H9 (cell line): ENCODE measurements at regions not wholly inside any gene's neighbourhood (a gene's known extent, or its start where the extent isn't known, plus 50 kb on each side); places are given as distances from the start of the nearest gene placed in this dataset.

ENCODE experiments used
- DNase-seq: peaks from one replicate; pipeline ENCODE4 v3.0.0-alpha.2; 2017
- H2AFZ ChIP-seq: one replicate; pipeline ENCODE4 v1.6.1; 2013; ENCODE audit warnings: mild to moderate bottlenecking, low read length, control low read depth, moderate library complexity
- H2AK5ac ChIP-seq: 2 replicates; pipeline ENCODE4 v1.6.1; 2013; ENCODE audit warnings: low read length, control low read depth, mixed read lengths; ENCODE audit not compliant: insufficient read length
- H2BK120ac ChIP-seq: one replicate; pipeline ENCODE4 v1.6.1; 2013; ENCODE audit warnings: low read depth, mild to moderate bottlenecking, low read length, control low read depth, inconsistent platforms; ENCODE audit not compliant: poor library complexity, severe bottlenecking
- H2BK12ac ChIP-seq: 2 replicates; pipeline ENCODE4 v1.6.1; 2013; ENCODE audit warnings: low read length, control low read depth, mixed read lengths, low read depth; ENCODE audit not compliant: insufficient read length
- H2BK15ac ChIP-seq: 2 replicates; pipeline ENCODE4 v1.6.1; 2013; ENCODE audit warnings: low read depth, low read length, control low read depth
- H2BK20ac ChIP-seq: one replicate; pipeline ENCODE4 v1.6.1; 2013; ENCODE audit warnings: low read depth, mild to moderate bottlenecking, low read length, control low read depth, inconsistent platforms; ENCODE audit not compliant: poor library complexity, severe bottlenecking
- H2BK5ac ChIP-seq: 2 replicates; pipeline ENCODE4 v1.6.1; 2013; ENCODE audit warnings: low read length, control low read depth, mixed read lengths; ENCODE audit not compliant: insufficient read length
- H3K14ac ChIP-seq: 2 replicates; pipeline ENCODE4 v1.6.1; 2013; ENCODE audit warnings: low read length, control low read depth; ENCODE audit not compliant: insufficient read depth
- H3K18ac ChIP-seq: 2 replicates; pipeline ENCODE4 v1.6.1; 2013; ENCODE audit warnings: low read depth, mild to moderate bottlenecking, mixed read lengths, low read length, control low read depth; ENCODE audit not compliant: insufficient read length
- H3K23ac ChIP-seq: 2 replicates; pipeline ENCODE4 v1.6.1; 2013; ENCODE audit warnings: low read length, control low read depth, mixed read lengths, low read depth; ENCODE audit not compliant: insufficient read length
- H3K23me2 ChIP-seq: 2 replicates; pipeline ENCODE4 v1.6.1; 2013; ENCODE audit warnings: low read depth, mild to moderate bottlenecking, mixed read lengths, low read length, control low read depth; ENCODE audit not compliant: insufficient read length, poor library complexity, severe bottlenecking
- H3K27ac ChIP-seq: 2 replicates; pipeline ENCODE4 v1.5.1; 2013; ENCODE audit warnings: low read length, control low read depth, mixed read lengths, low read depth; ENCODE audit not compliant: insufficient read length
- H3K27me3 ChIP-seq: 2 replicates; pipeline ENCODE4 v1.6.1; 2013; ENCODE audit warnings: low read length, control low read depth, inconsistent platforms; ENCODE audit not compliant: insufficient read depth
- H3K4ac ChIP-seq: 2 replicates; pipeline ENCODE4 v1.6.1; 2013; ENCODE audit warnings: low read depth, mild to moderate bottlenecking, control low read depth, inconsistent platforms, low read length, moderate library complexity
- H3K4me1 ChIP-seq: 2 replicates; pipeline ENCODE4 v1.6.1; 2013; ENCODE audit warnings: low read length, control low read depth, inconsistent platforms; ENCODE audit not compliant: insufficient read depth
- H3K4me2 ChIP-seq: 2 replicates; pipeline ENCODE4 v1.6.1; 2013; ENCODE audit warnings: low read length, control low read depth, mixed read lengths; ENCODE audit not compliant: insufficient read length, insufficient read depth
- H3K56ac ChIP-seq: 2 replicates; pipeline ENCODE4 v1.6.1; 2013; ENCODE audit warnings: low read depth, mild to moderate bottlenecking, mixed read lengths, low read length, control low read depth; ENCODE audit not compliant: insufficient read length
- H3K79me1 ChIP-seq: 2 replicates; pipeline ENCODE4 v1.6.1; 2013; ENCODE audit warnings: low read depth, mild to moderate bottlenecking, moderate library complexity, low read length, control low read depth, inconsistent platforms; ENCODE audit not compliant: insufficient read depth, poor library complexity, severe bottlenecking
- H3K79me2 ChIP-seq: 2 replicates; pipeline ENCODE4 v1.6.1; 2013; ENCODE audit warnings: low read length, control low read depth, inconsistent platforms; ENCODE audit not compliant: insufficient read depth
- H3K9ac ChIP-seq: 2 replicates; pipeline ENCODE4 v1.6.1; 2013; ENCODE audit warnings: low read length, control low read depth, mixed read lengths; ENCODE audit not compliant: insufficient read length; ENCODE audit errors: extremely low read depth
- H3K9me3 ChIP-seq: one replicate; pipeline ENCODE4 v1.6.1; 2013; ENCODE audit warnings: low read depth, low read length, inconsistent platforms; ENCODE audit not compliant: control insufficient read depth
- H3T11ph ChIP-seq: one replicate; pipeline ENCODE4 v1.6.1; 2013; ENCODE audit warnings: mild to moderate bottlenecking, low read length, control low read depth, inconsistent platforms
- H4K20me1 ChIP-seq: one replicate; pipeline ENCODE4 v1.6.1; 2013; ENCODE audit not compliant: control insufficient read depth, insufficient read length, insufficient read depth
- H4K5ac ChIP-seq: 2 replicates; pipeline ENCODE4 v1.6.1; 2013; ENCODE audit warnings: low read depth, mild to moderate bottlenecking, mixed read lengths, low read length, control low read depth; ENCODE audit not compliant: insufficient read length
- H4K8ac ChIP-seq: replicated peaks from 2 replicates; pipeline ENCODE4 v1.6.1; 2013; ENCODE audit warnings: low read length, control low read depth, mixed read lengths, low read depth; ENCODE audit not compliant: insufficient read length
- H4K91ac ChIP-seq: 2 replicates; pipeline ENCODE4 v1.6.1; 2013; ENCODE audit warnings: low read depth, mild to moderate bottlenecking, moderate library complexity, mixed read lengths, low read length, control low read depth; ENCODE audit not compliant: insufficient read length
- H3K27ac Mint-ChIP-seq, 3 experiments: 2 replicates in 2 of 3; 3 replicates in 1 of 3; pipeline ENCODE4 v1.8.0; 2020 to 2021; ENCODE audit warnings: mixed read lengths in 3 of 3, mild to moderate bottlenecking in 1 of 3, moderate library complexity in 1 of 3
- H3K27me3 Mint-ChIP-seq: 2 replicates; pipeline ENCODE4 v1.8.0; 2021; ENCODE audit warnings: low read depth, mild to moderate bottlenecking, moderate library complexity, mixed read lengths
- H3K36me3 Mint-ChIP-seq, 3 experiments: 2 replicates in 2 of 3; 3 replicates in 1 of 3; pipeline ENCODE4 v1.8.0; 2020 to 2021; ENCODE audit warnings: low read depth in 3 of 3, mixed read lengths in 3 of 3; ENCODE audit not compliant: insufficient read depth in 1 of 3
- H3K4me1 Mint-ChIP-seq, 2 experiments: 2 replicates each; pipeline ENCODE4 v1.8.0; 2020; ENCODE audit warnings: mixed read lengths in 2 of 2
- H3K4me3 Mint-ChIP-seq, 2 experiments: 2 replicates in 1 of 2; 3 replicates in 1 of 2; pipeline ENCODE4 v1.8.0; 2020 to 2021; ENCODE audit warnings: mild to moderate bottlenecking in 2 of 2, mixed read lengths in 2 of 2, moderate library complexity in 1 of 2
- H3K9me3 Mint-ChIP-seq, 2 experiments: 2 replicates in 1 of 2; 3 replicates in 1 of 2; pipeline ENCODE4 v1.8.0; 2020; ENCODE audit warnings: mild to moderate bottlenecking in 2 of 2, mixed read lengths in 2 of 2, moderate library complexity in 1 of 2
- CTCF ChIP-seq: fragments of 200-600 bp; sonication (generic); conservative IDR thresholded peaks from 3 replicates; pipeline ENCODE4 v1.8.0; 2021; ENCODE audit warnings: antibody characterized with exemption, mild to moderate bottlenecking
- WGBS: extraction: QIAGEN DNeasy Blood & Tissue Kit; methylation state at CpG from one replicate; pipeline ENCODE4 v1.1.7; 2013; ENCODE audit warnings: missing lambda C conversion rate, low lambda C conversion rate, mixed read lengths; ENCODE audit not compliant: insufficient read length; ENCODE audit errors: extremely low coverage; 5-methylcytosine and 5-hydroxymethylcytosine counted together

- H3K27me3 Mint-ChIP-seq = no peaks in the 10 kb centered on the region
- H3K4me1 ChIP-seq = no peaks in the 10 kb centered on the region; the same call in 1 of the 2 replicates
- WGBS = no CpG with 5 or more reads among the region's 6 CpGs
- H2BK20ac ChIP-seq = no peak overlapping the region
- no peak overlapping the region for H4K8ac ChIP-seq
- no peaks in the 10 kb centered on the region for H3K23me2 ChIP-seq
- H3K18ac ChIP-seq = no peak overlapping the region
- H3K79me1 ChIP-seq = no peaks in the 10 kb centered on the region
- H2AFZ ChIP-seq = no peak overlapping the region
- no peak overlapping the region for H2BK120ac ChIP-seq
- H3K9me3 Mint-ChIP-seq = peaks cover 0 to 3% of the 10 kb centered on the region in 2 experiments; a peak in 4 of 5 replicates
- no peaks in the 10 kb centered on the region for H3K36me3 Mint-ChIP-seq
- no peaks in the 10 kb centered on the region for H4K20me1 ChIP-seq
- TF ChIP-seq CTCF = no peak
- H2BK15ac ChIP-seq = no peak overlapping the region
- no peak overlapping the region for H3K27ac ChIP-seq
- H3K56ac ChIP-seq = no peak overlapping the region
- H3K4ac ChIP-seq = no peak overlapping the region
- no peak overlapping the region for H4K91ac ChIP-seq
- H3K79me2 ChIP-seq = no peaks in the 10 kb centered on the region
- H2AK5ac ChIP-seq = no peak overlapping the region
- peaks cover 10 to 12% of the 10 kb centered on the region in 2 experiments for H3K4me1 Mint-ChIP-seq
- H3K27me3 ChIP-seq = no peaks in the 10 kb centered on the region
- peak; percentile 32 for DNase-seq
- no peak overlapping the region for H2BK12ac ChIP-seq
- H3K4me2 ChIP-seq = peak overlapping the region; percentile 1
- no peaks in the 10 kb centered on the region for H3K9me3 ChIP-seq
- H3K23ac ChIP-seq = no peak overlapping the region
- no peak overlapping the region for H4K5ac ChIP-seq
- H2BK5ac ChIP-seq = no peak overlapping the region
- H3K14ac ChIP-seq = no peak overlapping the region
- 0 out of 5 replicates have a peak overlapping the region, but pooled peaks of 1 of the 2 experiments have one; percentile 38 for H3K4me3 Mint-ChIP-seq
- H3K27ac Mint-ChIP-seq = peak overlapping the region in 2 of 3 experiments; percentile 68 to 70; a peak in 3 of 7 replicates
- H3T11ph ChIP-seq = no peak overlapping the region
- H3K9ac ChIP-seq = no peak overlapping the region
Measured at GRCh38 chr3:182092662-182093262, 381.0 kb downstream of the SOX2 start.
